ENCODE measurements at regions not wholly inside any gene's neighbourhood (a gene's known extent, or its start where the extent isn't known, plus 50 kb on each side); places are given as distances from the start of the nearest gene placed in this dataset.

DNA sequence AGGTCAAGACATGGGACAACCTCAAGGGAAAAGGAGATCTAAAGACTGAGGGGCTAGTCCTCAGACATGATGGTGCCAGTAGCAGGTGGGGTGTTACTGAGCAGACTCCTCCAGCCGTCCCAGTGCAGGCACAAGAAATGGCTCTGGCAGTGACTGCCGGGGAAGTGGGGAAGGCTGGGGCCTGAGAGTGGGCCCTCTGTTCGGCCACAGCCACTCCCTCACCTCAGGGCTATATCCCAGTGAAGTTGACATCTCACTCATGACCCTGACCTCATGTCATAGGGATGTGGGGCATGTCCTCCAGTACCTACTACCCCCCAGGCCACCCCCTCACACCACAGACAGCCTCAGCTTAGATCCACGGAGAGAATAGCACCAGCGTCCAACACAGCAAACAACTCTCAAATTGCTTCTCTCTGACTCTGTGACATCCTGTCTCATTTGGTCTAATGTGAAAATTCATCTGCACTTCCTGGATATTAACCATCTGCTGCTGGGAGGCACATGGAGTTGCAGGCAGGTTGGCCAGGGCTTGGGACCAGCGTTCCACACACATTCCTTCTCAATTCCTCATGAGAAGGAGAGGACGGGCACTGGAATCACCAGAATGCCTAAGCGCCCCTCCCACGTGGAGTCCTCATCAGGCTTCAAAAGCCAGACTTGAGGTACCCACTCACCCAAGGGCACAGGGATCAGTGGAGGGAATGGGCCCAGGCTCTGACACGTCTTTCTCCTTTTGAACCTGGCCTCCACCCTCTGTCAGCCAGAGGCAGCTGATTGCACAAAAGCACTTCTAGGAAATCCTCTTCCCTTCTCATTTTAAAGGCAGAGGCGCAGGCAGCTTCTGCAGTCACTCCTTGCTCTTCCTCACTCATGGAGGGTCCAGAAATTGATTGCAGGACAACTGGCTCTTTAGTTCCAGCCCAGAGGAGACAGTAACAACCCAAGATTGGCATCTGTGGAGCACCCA, 163.6 kb upstream of the CST7 start:
- no peak for DNase-seq (ENCODE audit: low spot score, unreplicated experiment)
- TF ChIP-seq CTCF (IDR thresholded peaks at IDR 0.05; ENCODE audit: unreplicated experiment) = no peak
- Mint-ChIP-seq H3K4me1 (ENCODE audit: low read depth) (no peaks in the 10 kb centered on the region), H3K27ac (no peak overlapping the region), H3K36me3 (ENCODE audit: insufficient read depth) (no peaks in the 10 kb centered on the region), H3K27me3 (peaks cover 2% of the 10 kb centered on the region), H3K9me3 (ENCODE audit: low read depth) (no peaks in the 10 kb centered on the region), H3K4me3 (ENCODE audit: low read depth) (no peak overlapping the region)

GRCh38 chr20:24786111-24786495, 163.0 kb upstream of the CST7 start:
- Mint-ChIP-seq H3K9me3 (ENCODE audit: low read depth) (no peaks in the 10 kb centered on the region), H3K4me1 (ENCODE audit: low read depth) (no peaks in the 10 kb centered on the region), H3K36me3 (ENCODE audit: insufficient read depth) (no peaks in the 10 kb centered on the region), H3K27ac (no peak overlapping the region), H3K4me3 (ENCODE audit: low read depth) (no peak overlapping the region), H3K27me3 (peaks cover 2% of the 10 kb centered on the region)
- no peak for TF ChIP-seq CTCF (IDR thresholded peaks at IDR 0.05; ENCODE audit: unreplicated experiment)
- DNase-seq (ENCODE audit: low spot score, unreplicated experiment) = no peak

DNA sequence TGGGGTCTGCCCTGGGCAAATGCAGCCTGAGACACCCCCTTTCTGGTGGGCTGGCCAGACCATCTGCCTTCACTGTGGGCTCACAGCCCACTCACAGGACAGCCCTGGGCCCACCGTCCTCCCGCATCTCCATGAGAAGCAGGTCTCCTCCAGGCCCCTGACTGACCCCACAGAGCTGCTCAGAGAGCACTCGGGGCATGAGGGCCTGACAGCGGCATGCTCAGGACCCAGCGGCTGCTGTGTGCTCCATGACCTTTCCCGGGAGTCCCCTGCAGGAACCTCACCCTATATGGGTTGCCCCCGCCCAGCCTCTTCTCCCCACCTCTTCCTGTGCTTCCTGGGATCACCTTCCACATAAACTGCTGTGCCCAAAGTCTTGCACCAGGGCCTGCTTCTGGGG, 162.4 kb upstream of the CST7 start:
- H3K9me3 Mint-ChIP-seq (ENCODE audit: low read depth) = no peaks in the 10 kb centered on the region
- no peak for DNase-seq (ENCODE audit: low spot score, unreplicated experiment)
- TF ChIP-seq CTCF (IDR thresholded peaks at IDR 0.05; ENCODE audit: unreplicated experiment) = no peak
- no peaks in the 10 kb centered on the region for H3K36me3 Mint-ChIP-seq (ENCODE audit: insufficient read depth)
- no peak overlapping the region for H3K27ac Mint-ChIP-seq
- no peaks in the 10 kb centered on the region for H3K4me1 Mint-ChIP-seq (ENCODE audit: low read depth)
- peaks cover 5% of the 10 kb centered on the region for H3K27me3 Mint-ChIP-seq
- no peak overlapping the region for H3K4me3 Mint-ChIP-seq (ENCODE audit: low read depth)

GRCh38 chr20:24787071-24787470, 162.0 kb upstream of the CST7 start:
- no peak for TF ChIP-seq CTCF (IDR thresholded peaks at IDR 0.05; ENCODE audit: unreplicated experiment)
- H3K27me3 Mint-ChIP-seq = peaks cover 7% of the 10 kb centered on the region
- no peak overlapping the region for H3K4me3 Mint-ChIP-seq (ENCODE audit: low read depth)
- no peak overlapping the region for H3K27ac Mint-ChIP-seq
- no peaks in the 10 kb centered on the region for H3K9me3 Mint-ChIP-seq (ENCODE audit: low read depth)
- no peaks in the 10 kb centered on the region for H3K36me3 Mint-ChIP-seq (ENCODE audit: insufficient read depth)
- no peaks in the 10 kb centered on the region for H3K4me1 Mint-ChIP-seq (ENCODE audit: low read depth)
- no peak for DNase-seq (ENCODE audit: low spot score, unreplicated experiment)

DNA sequence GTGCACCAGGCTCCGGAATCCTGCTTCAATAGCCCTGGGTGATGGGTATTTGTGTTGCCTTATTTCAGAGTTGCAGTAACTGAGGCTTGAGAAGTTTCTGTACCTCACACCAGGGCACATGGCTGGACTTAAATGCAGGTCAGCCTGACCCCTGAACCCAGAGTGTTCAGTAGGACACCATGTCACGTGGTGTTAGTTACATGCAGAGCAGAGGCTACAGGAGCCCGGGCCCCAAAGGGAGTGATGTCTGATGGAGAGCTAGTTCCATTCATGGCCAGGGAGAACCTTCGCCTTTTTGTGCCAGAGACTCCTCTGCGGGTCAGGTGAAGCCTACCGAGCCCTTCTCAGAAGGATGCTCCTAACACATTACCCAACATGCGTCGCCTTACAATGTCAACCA, 161.4 kb upstream of the CST7 start:
- no peak overlapping the region for H3K4me3 Mint-ChIP-seq (ENCODE audit: low read depth)
- no peaks in the 10 kb centered on the region for H3K4me1 Mint-ChIP-seq (ENCODE audit: low read depth)
- DNase-seq (ENCODE audit: low spot score, unreplicated experiment) = no peak
- H3K9me3 Mint-ChIP-seq (ENCODE audit: low read depth) = no peaks in the 10 kb centered on the region
- H3K36me3 Mint-ChIP-seq (ENCODE audit: insufficient read depth) = no peaks in the 10 kb centered on the region
- peaks cover 7% of the 10 kb centered on the region for H3K27me3 Mint-ChIP-seq
- no peak overlapping the region for H3K27ac Mint-ChIP-seq
- TF ChIP-seq CTCF (IDR thresholded peaks at IDR 0.05; ENCODE audit: unreplicated experiment) = no peak
